ENCODE measurements at regions not wholly inside any gene's neighbourhood (a gene's known extent, or its start where the extent isn't known, plus 50 kb on each side); places are given as distances from the start of the nearest gene placed in this dataset.
"Not testable (repeated sequence)": the region's sequence is repeated elsewhere in the genome, so short reads cannot be mapped to it uniquely, and the experiment has no call there.

DNA sequence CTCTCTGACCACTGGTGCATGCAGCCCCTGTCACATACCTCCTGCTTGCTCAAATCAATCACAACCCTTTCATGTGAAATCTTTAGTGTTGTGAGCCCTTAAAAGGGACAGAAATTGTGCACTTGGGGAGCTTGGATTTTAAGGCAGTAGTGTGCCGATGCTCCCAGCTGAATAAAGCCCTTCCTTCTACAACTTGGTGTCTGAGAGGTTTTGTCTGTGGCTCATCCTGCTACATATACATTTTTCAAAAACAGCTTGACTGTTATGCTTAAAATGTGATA is 413.8 kb downstream of the DAD1 start:
- TF ChIP-seq TAF1 (IDR thresholded peaks at IDR 0.05; ENCODE audit: low read depth, low read length); POLR2A (IDR thresholded peaks at IDR 0.05; ENCODE audit: low read depth, low read length); POLR2AphosphoS5 (IDR thresholded peaks at IDR 0.05; ENCODE audit: low read depth, low read length); PAX5 (IDR thresholded peaks at IDR 0.05; ENCODE audit: insufficient read depth, low read length, severe bottlenecking); SPI1 (IDR thresholded peaks at IDR 0.05; ENCODE audit: low read depth, low read length): not testable (repeated sequence)
